T-helper 17 cell (primary cell): ENCODE measurements at regions not wholly inside any gene's neighbourhood (a gene's known extent, or its start where the extent isn't known, plus 50 kb on each side); places are given as distances from the start of the nearest gene placed in this dataset.
"Not testable (repeated sequence)": the region's sequence is repeated elsewhere in the genome, so short reads cannot be mapped to it uniquely, and the experiment has no call there.

Source experiments
- ATAC-seq: fragments of 150-1000 bp; cut with Tn5 transposase; 2 replicates; pipeline ENCODE4 v1.10.0; 2021; ENCODE audit warnings: mild to moderate bottlenecking, moderate library complexity
- DNase-seq, 3 donors: peaks; one replicate each; pipeline versions ENCODE4 v3.0.0 to v3.0.0-alpha.2; 2020 to 2021
- H3K9me3 ChIP-seq: one replicate; pipeline ENCODE4 v1.7.0; 2013; ENCODE audit warnings: low read length, mild to moderate bottlenecking; ENCODE audit not compliant: control insufficient read depth, poor library complexity, severe bottlenecking
- H3K27ac Mint-ChIP-seq: one replicate; pipeline ENCODE4 v1.8.0; 2022; ENCODE audit warnings: mild to moderate bottlenecking, moderate library complexity, mixed read lengths
- H3K27me3 Mint-ChIP-seq: one replicate; pipeline ENCODE4 v1.8.0; 2022; ENCODE audit warnings: mixed read lengths
- H3K36me3 Mint-ChIP-seq: one replicate; pipeline ENCODE4 v1.8.0; 2022; ENCODE audit warnings: low read depth, mixed read lengths
- H3K4me1 Mint-ChIP-seq: one replicate; pipeline ENCODE4 v1.8.0; 2022; ENCODE audit warnings: mild to moderate bottlenecking, mixed read lengths
- H3K4me3 Mint-ChIP-seq: one replicate; pipeline ENCODE4 v1.8.0; 2022; ENCODE audit warnings: mild to moderate bottlenecking, moderate library complexity, mixed read lengths

DNA sequence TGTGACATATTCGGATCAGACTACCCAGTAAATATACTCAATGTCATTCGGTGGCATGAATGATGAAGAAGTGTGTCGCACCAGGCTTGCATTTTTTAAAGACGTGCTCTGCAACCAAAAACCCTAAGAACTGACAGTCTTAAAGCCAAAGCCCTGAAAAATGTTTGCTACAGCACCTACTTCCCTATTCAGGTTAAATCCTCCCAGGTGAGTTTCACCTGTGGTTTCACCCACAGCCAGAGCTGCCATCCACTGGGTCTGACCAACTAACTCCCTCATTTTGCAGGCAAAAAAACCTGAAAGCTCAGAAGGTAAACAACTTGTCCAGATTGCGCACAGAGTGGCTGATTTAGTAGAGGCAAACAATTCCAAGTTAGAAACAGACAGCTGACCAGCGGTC lies 222.3 kb upstream of the MGAT5 start:
- Mint-ChIP-seq H3K27me3 (peaks cover 38% of the 10 kb centered on the region), H3K4me1 (no peaks in the 10 kb centered on the region), H3K4me3 (no peak overlapping the region), H3K36me3 (peaks cover 2% of the 10 kb centered on the region), H3K27ac (no peak overlapping the region)
- no peaks in the 10 kb centered on the region for H3K9me3 ChIP-seq
- DNase-seq: no peak
- ATAC-seq: no peak

DNA sequence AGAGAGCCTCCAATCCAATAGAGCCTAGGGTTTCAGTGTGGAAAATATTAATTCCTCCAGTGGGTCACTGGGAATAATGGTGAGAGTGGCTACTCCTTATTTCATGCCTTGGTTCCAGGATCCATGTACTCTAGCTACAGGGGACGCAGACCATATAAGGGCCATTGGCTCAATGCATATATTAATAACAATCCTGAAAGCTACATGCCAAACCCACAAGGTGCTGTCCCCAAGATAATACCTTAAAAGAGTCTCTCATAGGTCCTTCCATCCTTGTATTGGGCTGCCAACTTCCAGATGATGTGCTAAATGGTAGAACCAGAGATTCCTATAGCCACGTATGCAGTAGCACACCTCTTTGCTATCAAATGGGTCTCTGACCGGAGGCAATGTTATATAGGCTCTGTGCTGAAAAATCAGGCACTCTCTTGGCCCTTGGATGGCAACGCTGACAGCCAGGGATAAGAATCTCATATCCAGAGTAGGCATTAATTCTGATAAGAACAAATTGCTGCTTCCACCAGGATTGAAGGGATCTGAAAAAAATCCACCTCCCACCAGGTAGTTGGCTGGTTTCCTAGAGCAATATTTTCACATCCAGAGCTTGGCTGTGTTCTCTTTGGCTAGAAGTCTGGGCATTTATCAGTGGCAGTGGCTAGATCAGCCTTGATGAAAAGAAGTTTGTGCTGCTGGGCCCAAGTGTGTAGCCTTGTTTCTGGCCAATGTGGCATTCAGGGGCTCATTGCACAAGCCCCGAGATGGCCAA lies 218.1 kb upstream of the MGAT5 start:
- Mint-ChIP-seq H3K27me3 (peaks cover 14% of the 10 kb centered on the region), H3K36me3 (no peaks in the 10 kb centered on the region)
- no peak for DNase-seq

DNA sequence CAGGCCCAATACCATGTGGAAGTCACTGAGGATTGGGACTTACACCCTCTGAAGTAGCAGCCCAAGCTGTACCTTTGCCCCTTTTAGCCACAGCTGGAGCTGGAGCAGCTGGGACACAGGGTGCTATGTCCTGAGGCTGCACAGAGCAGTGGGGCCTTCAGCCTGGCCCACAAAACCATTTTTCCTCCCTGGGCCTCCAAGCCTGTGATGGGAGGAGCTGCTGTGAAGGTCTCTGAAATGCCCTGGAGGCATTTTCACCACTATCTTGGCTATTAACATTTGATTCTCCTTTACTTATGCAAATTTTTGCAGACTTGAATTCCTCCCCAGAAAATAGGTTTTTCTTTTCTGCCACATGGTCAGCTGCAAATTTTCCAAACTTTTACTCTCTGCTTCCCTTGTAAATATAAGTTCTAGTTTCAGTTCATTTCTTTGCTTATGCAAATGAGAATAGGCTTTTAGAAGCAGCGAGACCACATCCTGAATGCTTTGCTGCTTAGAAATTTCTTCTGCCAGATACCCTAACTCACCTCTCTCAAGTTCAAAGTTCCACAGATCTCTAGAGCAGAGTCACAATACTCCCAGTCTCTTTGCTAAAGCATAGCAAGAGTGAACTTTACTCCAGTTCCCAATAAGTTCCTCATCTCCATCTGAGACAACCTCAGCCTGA lies 213.8 kb upstream of the MGAT5 start:
- no peaks in the 10 kb centered on the region for H3K36me3 Mint-ChIP-seq
- no peaks in the 10 kb centered on the region for H3K9me3 ChIP-seq
- no peak for DNase-seq
- peaks cover 6% of the 10 kb centered on the region for H3K4me1 Mint-ChIP-seq
- peaks cover 8% of the 10 kb centered on the region for H3K27me3 Mint-ChIP-seq
- ATAC-seq: no peak
- no peak overlapping the region for H3K27ac Mint-ChIP-seq
- peak overlapping the region; percentile 25 for H3K4me3 Mint-ChIP-seq

More for the DNA sequence above, 218.1 kb upstream of the MGAT5 start:
- no peak for ATAC-seq
- Mint-ChIP-seq H3K4me3 (no peak overlapping the region), H3K27ac (no peak overlapping the region), H3K4me1 (peaks cover 6% of the 10 kb centered on the region)
- H3K9me3 ChIP-seq: no peaks in the 10 kb centered on the region

DNA sequence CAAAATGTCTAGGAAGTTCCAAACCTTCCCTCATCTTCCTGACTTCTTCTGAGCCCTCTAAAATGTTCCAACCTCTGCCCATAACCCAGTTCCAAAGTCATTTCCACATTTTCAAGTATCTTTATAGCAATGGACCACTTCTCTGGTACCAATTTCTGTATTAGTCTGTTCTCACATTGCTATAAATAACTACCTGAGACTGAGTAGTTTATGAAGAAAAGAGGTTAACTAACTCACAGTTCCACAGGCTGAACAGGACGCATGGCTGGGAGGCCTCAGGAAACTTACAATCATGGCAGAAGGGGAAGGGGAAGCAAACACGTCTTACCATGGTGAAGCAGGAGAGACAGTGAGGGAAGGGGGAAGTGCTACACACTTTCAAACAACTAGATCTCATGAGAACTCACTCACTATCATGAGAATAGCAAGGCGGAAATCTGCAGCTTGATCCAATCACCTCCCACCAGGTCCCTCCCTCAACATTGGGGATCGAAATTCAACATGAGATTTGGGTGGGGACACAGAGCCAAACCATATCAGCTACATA lies 213.2 kb upstream of the MGAT5 start:
- not testable (repeated sequence) for H3K9me3 ChIP-seq, H3K4me1 Mint-ChIP-seq, ATAC-seq, DNase-seq, H3K4me3 Mint-ChIP-seq, H3K27me3 Mint-ChIP-seq, H3K36me3 Mint-ChIP-seq, H3K27ac Mint-ChIP-seq

DNA sequence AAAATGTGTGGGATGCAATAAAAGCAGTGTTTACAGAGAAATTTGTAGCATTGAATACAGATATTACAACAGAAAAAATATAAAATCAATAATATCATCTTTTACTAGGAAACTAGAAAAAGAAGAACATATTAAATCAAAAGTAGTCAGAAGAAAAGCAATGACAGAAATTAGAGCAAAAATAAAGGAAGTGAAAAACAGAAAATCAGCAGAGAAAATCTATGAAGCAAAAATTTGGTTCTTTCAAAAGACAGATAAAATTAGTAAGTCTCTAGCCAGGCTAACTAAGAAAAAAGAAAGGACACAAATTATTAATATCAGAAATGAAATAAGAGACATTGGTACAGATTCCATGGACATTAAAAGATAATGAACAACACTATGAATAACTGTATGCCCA lies 212.0 kb upstream of the MGAT5 start:
- H3K4me1 Mint-ChIP-seq: peaks cover 6% of the 10 kb centered on the region
- peaks cover 2% of the 10 kb centered on the region for H3K27me3 Mint-ChIP-seq
- H3K27ac Mint-ChIP-seq: no peak overlapping the region
- H3K36me3 Mint-ChIP-seq: no peaks in the 10 kb centered on the region
- ATAC-seq: no peak
- DNase-seq: no peak
- H3K4me3 Mint-ChIP-seq: no peak overlapping the region
- H3K9me3 ChIP-seq: no peaks in the 10 kb centered on the region

DNA sequence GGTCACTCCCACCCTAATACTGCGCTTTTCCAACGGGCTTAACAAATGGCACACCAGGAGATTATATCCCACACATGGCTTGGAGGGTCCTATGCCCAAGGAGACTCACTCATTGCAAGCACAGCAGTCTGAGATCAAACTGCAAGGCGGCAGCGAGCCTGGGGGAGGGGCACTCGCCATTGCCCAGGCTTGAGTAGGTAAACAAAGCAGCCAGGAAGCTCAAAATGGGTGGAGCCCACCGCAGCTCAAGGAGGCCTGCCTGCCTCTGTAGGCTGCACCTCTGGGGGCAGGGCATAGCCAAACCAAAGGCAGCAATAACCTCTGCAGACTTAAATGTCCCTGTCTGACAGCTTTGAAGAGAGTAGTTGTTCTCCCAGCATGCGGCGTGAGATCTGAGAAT lies 210.8 kb upstream of the MGAT5 start:
- not testable (repeated sequence) for H3K27me3 Mint-ChIP-seq, DNase-seq, H3K4me1 Mint-ChIP-seq, ATAC-seq, H3K9me3 ChIP-seq, H3K27ac Mint-ChIP-seq, H3K4me3 Mint-ChIP-seq, H3K36me3 Mint-ChIP-seq

DNA sequence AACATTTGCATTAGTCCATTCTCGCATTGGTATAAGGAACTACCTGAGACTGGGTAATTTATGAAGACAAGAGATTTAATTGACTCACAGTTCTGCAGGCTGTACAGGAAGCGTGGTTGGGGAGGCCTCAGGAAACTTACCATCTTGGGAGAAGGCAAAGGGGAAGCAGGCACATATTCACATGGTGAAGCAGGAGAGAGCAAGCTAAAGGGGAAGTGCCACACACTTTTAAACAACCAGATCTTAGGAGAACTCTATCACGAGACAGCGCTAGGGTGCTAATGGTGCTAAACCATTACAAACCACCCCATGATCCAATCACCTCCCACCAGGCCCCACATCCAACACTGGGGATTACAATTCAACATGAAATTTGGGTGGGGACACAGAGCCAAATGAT lies 201.7 kb upstream of the MGAT5 start:
- no peak for DNase-seq
- H3K27me3 Mint-ChIP-seq: no peaks in the 10 kb centered on the region
- no peaks in the 10 kb centered on the region for H3K9me3 ChIP-seq
- ATAC-seq: no peak
- H3K36me3 Mint-ChIP-seq: no peaks in the 10 kb centered on the region
- H3K4me3 Mint-ChIP-seq: no peak overlapping the region
- H3K27ac Mint-ChIP-seq: no peak overlapping the region
- no peaks in the 10 kb centered on the region for H3K4me1 Mint-ChIP-seq

DNA sequence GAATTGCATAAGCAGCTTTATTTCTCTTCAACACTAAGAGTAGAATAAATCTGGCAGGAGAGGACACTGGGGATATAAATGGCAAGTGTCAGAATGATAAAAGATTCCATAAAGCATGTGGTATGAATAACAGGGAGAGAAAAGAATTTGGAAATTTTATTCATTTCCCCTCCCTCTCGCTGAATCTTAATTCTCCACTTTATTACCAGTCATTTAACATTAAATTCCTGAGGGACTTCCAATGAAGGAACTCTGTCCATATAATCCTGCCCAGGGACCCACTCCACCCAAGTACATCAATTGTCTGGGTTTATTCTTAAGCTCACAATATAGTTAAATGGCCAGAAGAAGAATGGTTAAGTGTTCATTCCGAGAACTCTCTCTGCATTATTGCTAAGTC lies 197.7 kb upstream of the MGAT5 start:
- ATAC-seq (no peak), DNase-seq (no peak)
- no peaks in the 10 kb centered on the region for H3K36me3 Mint-ChIP-seq
- peaks cover 8% of the 10 kb centered on the region for H3K4me1 Mint-ChIP-seq
- H3K4me3 Mint-ChIP-seq: no peak overlapping the region
- no peak overlapping the region for H3K27ac Mint-ChIP-seq
- no peaks in the 10 kb centered on the region for H3K9me3 ChIP-seq
- H3K27me3 Mint-ChIP-seq: peaks cover 3% of the 10 kb centered on the region

DNA sequence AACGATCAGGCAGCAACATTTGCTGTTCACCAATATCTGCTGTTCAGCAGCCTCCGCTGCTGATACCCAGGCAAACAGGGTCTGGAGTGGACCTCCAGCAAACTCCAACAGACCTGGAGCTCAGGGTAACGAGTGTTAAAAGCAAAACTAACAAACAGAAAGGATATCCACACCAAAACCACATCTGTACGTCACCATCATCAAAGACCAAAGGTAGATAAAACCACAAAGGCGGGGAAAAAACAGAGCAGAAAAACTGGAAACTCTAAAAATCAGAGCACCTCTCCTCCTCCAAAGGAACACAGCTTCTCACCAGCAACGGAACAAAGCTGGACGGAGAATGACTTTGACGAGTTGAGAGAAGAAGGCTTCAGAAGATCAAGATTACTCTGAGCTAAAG lies 192.8 kb upstream of the MGAT5 start:
- not testable (repeated sequence) for ATAC-seq, H3K36me3 Mint-ChIP-seq

DNA sequence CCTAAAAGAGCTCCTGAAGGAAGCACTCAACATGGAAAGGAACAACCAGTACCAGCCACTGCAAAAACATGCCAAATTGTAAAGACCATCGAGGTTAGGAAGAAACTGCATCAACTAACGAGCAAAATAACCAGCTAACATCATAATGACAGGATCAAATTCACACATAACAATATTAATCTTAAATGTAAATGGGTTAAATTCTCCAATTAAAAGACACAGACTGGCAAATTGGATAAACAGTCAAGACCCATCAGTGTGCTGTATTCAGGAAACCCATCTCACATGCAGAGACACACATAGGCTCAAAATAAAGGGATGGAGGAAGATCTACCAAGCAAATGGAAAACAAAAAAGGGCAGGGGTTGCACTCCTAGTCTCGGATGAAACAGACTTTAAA lies 191.6 kb upstream of the MGAT5 start:
- not testable (repeated sequence) for H3K36me3 Mint-ChIP-seq, H3K27me3 Mint-ChIP-seq, H3K9me3 ChIP-seq, ATAC-seq, H3K4me3 Mint-ChIP-seq, DNase-seq
- peak overlapping the region; percentile 30 for H3K27ac Mint-ChIP-seq
- peaks cover 13% of the 10 kb centered on the region for H3K4me1 Mint-ChIP-seq

More for the DNA sequence above, 192.8 kb upstream of the MGAT5 start:
- Mint-ChIP-seq H3K4me3 (peak overlapping the region; percentile 82), H3K4me1 (peaks cover 13% of the 10 kb centered on the region), H3K27ac (peak overlapping the region; percentile 30)
- not testable (repeated sequence) for H3K27me3 Mint-ChIP-seq, H3K9me3 ChIP-seq, DNase-seq

DNA sequence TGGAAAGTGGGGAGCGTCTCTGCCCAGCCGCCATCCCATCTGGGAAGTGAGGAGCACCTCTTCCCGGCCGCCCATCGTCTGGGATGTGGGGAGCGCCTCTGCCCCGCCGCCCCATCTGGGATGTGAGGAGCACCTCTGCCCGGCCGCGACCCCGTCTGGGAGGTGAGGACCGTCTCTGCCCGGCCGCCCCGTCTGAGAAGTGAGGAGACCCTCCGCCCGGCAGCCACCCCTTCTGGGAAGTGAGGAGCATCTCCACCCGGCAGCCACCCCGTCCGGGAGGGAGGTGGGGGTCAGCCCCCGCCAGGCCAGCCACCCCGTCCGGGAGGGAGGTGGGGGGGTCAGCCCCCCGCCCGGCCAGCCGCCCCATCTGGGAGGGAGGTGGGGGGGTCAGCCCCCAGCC lies 190.0 kb upstream of the MGAT5 start:
- not testable (repeated sequence) for H3K27me3 Mint-ChIP-seq, ATAC-seq, H3K9me3 ChIP-seq, DNase-seq, H3K4me3 Mint-ChIP-seq, H3K27ac Mint-ChIP-seq, H3K36me3 Mint-ChIP-seq
- peaks cover 13% of the 10 kb centered on the region for H3K4me1 Mint-ChIP-seq

DNA sequence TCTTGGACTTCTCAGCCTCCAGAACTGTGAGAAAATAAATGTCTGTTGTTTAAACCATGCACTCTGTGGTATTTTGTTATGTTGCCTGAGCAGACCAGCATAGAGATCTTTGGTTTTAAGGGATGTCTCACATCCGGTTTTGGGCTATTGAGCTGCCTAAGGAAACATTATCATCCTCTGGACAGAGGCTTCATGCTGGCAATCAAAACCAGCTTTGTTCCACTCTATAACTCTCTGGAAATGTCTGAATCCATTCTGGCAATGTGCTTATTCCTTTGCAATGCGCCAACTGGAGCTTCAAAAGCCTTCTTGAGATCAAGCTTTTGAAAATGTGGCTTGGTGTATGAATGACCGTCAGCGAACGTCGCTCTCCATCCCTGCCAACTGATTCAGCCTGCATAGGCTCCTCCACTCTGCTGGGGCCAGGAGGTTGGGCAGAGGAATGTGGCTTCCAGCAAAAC lies 183.6 kb upstream of the MGAT5 start:
- H3K9me3 ChIP-seq: no peaks in the 10 kb centered on the region
- Mint-ChIP-seq H3K27ac (no peak overlapping the region), H3K27me3 (peaks cover 8% of the 10 kb centered on the region), H3K36me3 (no peaks in the 10 kb centered on the region), H3K4me3 (no peak overlapping the region), H3K4me1 (no peaks in the 10 kb centered on the region)
- DNase-seq: no peak
- no peak for ATAC-seq

DNA sequence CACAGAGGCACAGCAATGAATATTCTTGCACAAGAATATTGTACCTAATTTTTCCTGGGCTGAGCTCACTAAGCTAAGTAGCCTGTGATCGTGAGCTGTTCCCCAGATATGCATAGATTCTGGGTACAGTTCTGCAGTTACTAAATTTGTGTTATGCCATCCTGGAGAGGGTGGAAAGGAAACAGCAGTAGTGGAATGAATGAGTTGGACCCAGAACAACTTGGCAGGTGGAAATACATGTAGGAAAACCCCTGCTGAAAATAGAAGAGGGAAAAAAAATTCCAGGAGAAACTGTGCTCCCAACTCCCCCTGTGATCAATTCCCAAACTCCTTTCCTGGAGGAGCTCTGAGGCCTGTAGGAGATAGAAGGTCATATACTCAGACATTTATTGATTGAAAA lies 181.5 kb upstream of the MGAT5 start:
- H3K9me3 ChIP-seq: no peaks in the 10 kb centered on the region
- no peak overlapping the region for H3K27ac Mint-ChIP-seq
- peaks cover 15% of the 10 kb centered on the region for H3K27me3 Mint-ChIP-seq
- DNase-seq (no peak), ATAC-seq (no peak)
- H3K4me3 Mint-ChIP-seq: no peak overlapping the region
- H3K36me3 Mint-ChIP-seq: no peaks in the 10 kb centered on the region
- H3K4me1 Mint-ChIP-seq: no peaks in the 10 kb centered on the region
